Suprapubic skin (tissue), 4 donors: ENCODE measurements at regions not wholly inside any gene's neighbourhood (a gene's known extent, or its start where the extent isn't known, plus 50 kb on each side); places are given as distances from the start of the nearest gene placed in this dataset.

Experiments used
- CTCF ChIP-seq, 2 donors: fragments of 200-600 bp in 1 of 2; fragments of 450-650 bp in 1 of 2; sonication (generic) in 1 of 2; IDR thresholded peaks; one replicate each; pipeline ENCODE4 v1.5.1; 2016 to 2019; ENCODE audit warnings: antibody characterized with exemption in 2 of 2, mild to moderate bottlenecking in 1 of 2, moderate library complexity in 1 of 2
- EP300 ChIP-seq: sonication (generic); formaldehyde crosslinking; IDR thresholded peaks from one replicate; pipeline ENCODE4 v1.6.1; 2017; ENCODE audit warnings: antibody characterized with exemption
- POLR2A ChIP-seq, 2 donors: fragments of 450-650 bp; IDR thresholded peaks; one replicate each; pipeline ENCODE4 v1.6.1; 2017; ENCODE audit warnings: antibody characterized with exemption in 2 of 2, mild to moderate bottlenecking in 2 of 2, moderate library complexity in 2 of 2
- POLR2AphosphoS5 ChIP-seq, 3 donors: sonication (generic); formaldehyde crosslinking; IDR thresholded peaks; one replicate each; pipeline ENCODE4 v1.6.1; 2017; ENCODE audit warnings: antibody characterized with exemption in 3 of 3

GRCh38 chr1:17923666-17924065, 168.5 kb downstream of the ACTL8 start:
- TF ChIP-seq POLR2A (IDR thresholded peaks at IDR 0.05) (no peak), CTCF (IDR thresholded peaks at IDR 0.05) (no peak), POLR2AphosphoS5 (IDR thresholded peaks at IDR 0.05) (no peak), EP300 (no peak)
